Ovary (tissue), 7 donors: ENCODE measurements at regions not wholly inside any gene's neighbourhood (a gene's known extent, or its start where the extent isn't known, plus 50 kb on each side); places are given as distances from the start of the nearest gene placed in this dataset.

ENCODE experiments used
- DNase-seq, 5 donors: peaks; one replicate each; pipeline ENCODE4 v3.0.0-alpha.2; 2019 to 2020
- H3K27ac ChIP-seq, 2 donors: fragments of 200-600 bp; one replicate each; pipeline versions ENCODE4 v1.5.1 to v1.8.0; 2019 to 2022
- H3K27me3 ChIP-seq: fragments of 200-600 bp; one replicate; pipeline ENCODE4 v1.8.0; 2022
- H3K36me3 ChIP-seq: fragments of 200-600 bp; sonication (generic); one replicate; pipeline ENCODE4 v1.5.1; 2019
- H3K4me1 ChIP-seq: one replicate; pipeline ENCODE4 v1.8.1; 2013; ENCODE audit warnings: mild to moderate bottlenecking, moderate library complexity; ENCODE audit not compliant: insufficient read depth
- H3K4me3 ChIP-seq: fragments of 200-600 bp; sonication (generic); one replicate; pipeline ENCODE4 v1.5.1; 2017
- H3K9me3 ChIP-seq, 2 donors: fragments of 200-600 bp in 1 of 2; sonication (generic) in 1 of 2; one replicate each; pipeline versions ENCODE4 v1.5.1 to v1.8.1; 2013 to 2019; ENCODE audit warnings: mild to moderate bottlenecking in 1 of 2, moderate library complexity in 1 of 2
- EP300 ChIP-seq: sonication (generic); formaldehyde crosslinking; IDR thresholded peaks from one replicate; pipeline ENCODE4 v1.6.1; 2017; ENCODE audit warnings: antibody characterized with exemption
- POLR2A ChIP-seq: fragments of 450-650 bp; IDR thresholded peaks from one replicate; pipeline ENCODE4 v1.6.1; 2017; ENCODE audit warnings: antibody characterized with exemption, mild to moderate bottlenecking, moderate library complexity
- WGBS, 3 donors: extraction: QIAGEN DNeasy Blood & Tissue Kit in 1 of 3; methylation state at CpG; one replicate each; pipeline versions ENCODE4 v1.1.5 to v1.1.7; 2013 to 2017; 5-methylcytosine and 5-hydroxymethylcytosine counted together
- intact Hi-C, 4 donors: fragments of 100-400 bp; cut with DNase I; formaldehyde crosslinking; loops; one replicate each; pipeline versions ENCODE4 v1.11.0 to v1.15.1; 2022 to 2023
- TF ChIP-seq, protein P1 (sequence below), 3 donors: fragments of 450-650 bp in 2 of 3; fragments of 200-600 bp in 1 of 3; IDR thresholded peaks; one replicate each; pipeline versions ENCODE4 v1.5.1 to v1.8.0; 2016 to 2022; ENCODE audit warnings: antibody characterized with exemption in 3 of 3, mild to moderate bottlenecking in 1 of 3
- donor health status: DM: no; HTN: no; CAD: no; lungs with moderate emphysema.
- donor health status: DM: no; HTN: no; CAD: no.
- donor health status: Bipolar disorder and iron deficiency.
- donor health status: DM: no; HTN: no; CAD: no.
- donor health status: DM: yes; HTN: yes; CAD: no.

DNA sequence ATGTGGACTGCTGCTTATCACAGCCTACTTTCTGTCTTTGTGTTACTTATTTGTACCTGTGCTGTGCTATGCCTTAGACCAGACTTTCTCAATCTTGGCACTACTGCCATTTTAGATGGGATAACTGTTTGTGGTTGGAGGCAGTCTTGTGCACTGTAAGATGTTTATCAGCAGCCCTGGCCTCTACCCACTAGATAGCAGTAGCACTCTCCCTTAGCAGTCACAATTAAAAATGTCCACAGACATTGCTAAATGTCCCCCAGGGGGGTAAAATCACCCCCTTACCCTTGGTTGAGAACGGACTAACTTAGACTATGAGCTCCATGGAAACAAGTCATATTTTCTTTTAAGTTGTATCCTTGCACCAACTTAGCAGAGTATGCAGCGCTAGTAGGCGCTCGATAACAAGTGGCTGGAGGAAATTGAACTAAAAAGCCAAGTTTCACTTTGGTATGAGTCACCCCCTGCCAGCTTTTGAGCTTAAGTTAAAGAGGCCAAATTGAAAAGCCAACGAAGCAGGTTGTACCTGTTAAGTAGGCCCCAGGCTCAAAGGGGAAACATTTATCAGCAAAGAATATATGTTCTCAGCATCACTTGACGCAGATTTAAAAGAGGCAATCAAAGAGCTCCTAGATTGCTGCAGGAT, 304.8 kb upstream of the SORL1-AS1 start:
- DNase-seq = no peak
- no peak overlapping the region for H3K27ac ChIP-seq
- no peaks in the 10 kb centered on the region for H3K36me3 ChIP-seq
- peaks cover 6% of the 10 kb centered on the region for H3K4me1 ChIP-seq
- intact Hi-C loops = no loop called here
- WGBS, 3 donors = 76 to 79% (median 78%) methylated on average over 6 of the region's 6 CpGs
- no peak for TF ChIP-seq POLR2A
- TF ChIP-seq EP300 = no peak
- TF ChIP-seq, protein P1, sequence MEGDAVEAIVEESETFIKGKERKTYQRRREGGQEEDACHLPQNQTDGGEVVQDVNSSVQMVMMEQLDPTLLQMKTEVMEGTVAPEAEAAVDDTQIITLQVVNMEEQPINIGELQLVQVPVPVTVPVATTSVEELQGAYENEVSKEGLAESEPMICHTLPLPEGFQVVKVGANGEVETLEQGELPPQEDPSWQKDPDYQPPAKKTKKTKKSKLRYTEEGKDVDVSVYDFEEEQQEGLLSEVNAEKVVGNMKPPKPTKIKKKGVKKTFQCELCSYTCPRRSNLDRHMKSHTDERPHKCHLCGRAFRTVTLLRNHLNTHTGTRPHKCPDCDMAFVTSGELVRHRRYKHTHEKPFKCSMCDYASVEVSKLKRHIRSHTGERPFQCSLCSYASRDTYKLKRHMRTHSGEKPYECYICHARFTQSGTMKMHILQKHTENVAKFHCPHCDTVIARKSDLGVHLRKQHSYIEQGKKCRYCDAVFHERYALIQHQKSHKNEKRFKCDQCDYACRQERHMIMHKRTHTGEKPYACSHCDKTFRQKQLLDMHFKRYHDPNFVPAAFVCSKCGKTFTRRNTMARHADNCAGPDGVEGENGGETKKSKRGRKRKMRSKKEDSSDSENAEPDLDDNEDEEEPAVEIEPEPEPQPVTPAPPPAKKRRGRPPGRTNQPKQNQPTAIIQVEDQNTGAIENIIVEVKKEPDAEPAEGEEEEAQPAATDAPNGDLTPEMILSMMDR (IDR thresholded peaks at IDR 0.05) = no peak
- no peak overlapping the region for H3K4me3 ChIP-seq
- no peaks in the 10 kb centered on the region for H3K27me3 ChIP-seq
- no peaks in the 10 kb centered on the region for H3K9me3 ChIP-seq

DNA sequence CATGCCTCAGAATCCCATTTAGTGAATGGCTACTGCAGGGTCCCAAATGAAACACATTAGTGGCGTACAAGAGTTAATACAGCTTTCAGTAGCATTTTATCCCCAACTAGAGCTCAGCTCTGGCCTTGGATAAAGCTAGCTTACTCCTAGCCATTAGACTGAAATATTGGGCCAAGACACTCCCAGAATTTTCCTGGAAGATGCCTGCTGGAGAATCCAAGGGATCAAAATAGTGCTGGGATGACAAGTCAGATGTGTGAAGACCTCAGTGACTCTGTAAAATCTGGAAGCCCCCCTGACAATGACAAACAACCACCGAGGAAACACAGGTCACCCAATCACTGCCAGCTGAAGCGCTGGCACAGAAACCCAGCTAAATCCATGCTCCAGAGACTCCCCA, 303.1 kb upstream of the SORL1-AS1 start:
- intact Hi-C loops = no loop called here
- Histone ChIP-seq H3K27ac (peak overlapping the region in 1 of 2 donors; percentile 12), H3K36me3 (no peaks in the 10 kb centered on the region), H3K27me3 (no peaks in the 10 kb centered on the region), H3K9me3 (no peaks in the 10 kb centered on the region), H3K4me3 (no peak overlapping the region), H3K4me1 (peaks cover 6% of the 10 kb centered on the region)
- WGBS, 3 donors = 59 to 64% (median 61%) methylated on average over 3 of the region's 3 CpGs
- no peak for DNase-seq
- TF ChIP-seq, protein P1 (IDR thresholded peaks at IDR 0.05) = no peak
- TF ChIP-seq EP300 = no peak
- no peak for TF ChIP-seq POLR2A

DNA sequence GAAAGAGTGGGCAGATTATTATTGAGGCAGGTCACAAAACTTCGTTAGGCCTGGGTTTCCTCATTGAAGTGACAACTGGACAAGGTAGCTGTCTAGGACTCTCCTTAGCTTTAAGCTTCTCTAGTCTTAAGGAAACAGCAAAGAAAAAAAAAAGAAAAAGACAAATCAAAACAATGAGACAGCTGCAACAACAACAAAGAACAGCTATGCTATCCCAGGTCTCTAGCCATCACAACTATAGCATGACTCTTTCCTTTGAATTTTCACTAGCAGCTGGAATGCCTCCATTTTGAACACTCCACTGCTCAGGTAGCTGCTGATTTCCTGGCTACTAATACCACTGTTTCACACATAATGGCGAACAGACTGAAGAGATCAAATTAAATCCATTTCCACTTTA, 302.4 kb upstream of the SORL1-AS1 start:
- peaks cover 6% of the 10 kb centered on the region for H3K4me1 ChIP-seq
- no peak for DNase-seq
- no peaks in the 10 kb centered on the region for H3K27me3 ChIP-seq
- intact Hi-C loops = no loop called here
- no peaks in the 10 kb centered on the region for H3K9me3 ChIP-seq
- H3K36me3 ChIP-seq = no peaks in the 10 kb centered on the region
- TF ChIP-seq EP300 (no peak), POLR2A (no peak)
- TF ChIP-seq, protein P1 (IDR thresholded peaks at IDR 0.05) = no peak
- 62 to 70% (median 67%) methylated on average over 2 of the region's 2 CpGs for WGBS, 3 donors
- H3K27ac ChIP-seq = peak overlapping the region in 1 of 2 donors; percentile 12
- no peak overlapping the region for H3K4me3 ChIP-seq

DNA sequence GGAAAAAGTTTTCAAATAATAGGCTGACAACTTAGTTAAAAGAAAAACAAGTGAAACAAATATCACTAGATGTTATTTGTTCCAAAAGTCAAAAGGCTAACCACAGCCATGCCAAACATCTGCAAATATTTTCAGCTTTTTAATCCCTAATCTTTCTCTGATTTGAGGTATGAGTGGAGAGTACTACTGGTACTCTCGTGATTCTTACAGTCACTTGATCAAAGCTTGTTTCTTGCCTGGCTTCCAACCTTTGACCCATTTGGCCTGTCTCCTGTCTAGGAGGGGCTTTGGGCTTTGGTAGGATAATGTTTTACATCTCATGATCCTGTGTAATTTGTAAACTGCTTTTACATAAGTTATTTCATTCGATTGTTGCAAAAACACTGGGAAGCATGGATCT, 301.8 kb upstream of the SORL1-AS1 start:
- Histone ChIP-seq H3K36me3 (no peaks in the 10 kb centered on the region), H3K27me3 (no peaks in the 10 kb centered on the region), H3K4me3 (no peak overlapping the region), H3K9me3 (no peaks in the 10 kb centered on the region), H3K27ac (peak overlapping the region in 1 of 2 donors; percentile 46), H3K4me1 (peaks cover 6% of the 10 kb centered on the region)
- TF ChIP-seq, protein P1 (IDR thresholded peaks at IDR 0.05) = no peak
- TF ChIP-seq EP300 = no peak
- no peak for TF ChIP-seq POLR2A
- DNase-seq = peak; percentile 46 to 84 (median 69)
- intact Hi-C loops = no loop called here
- 5 to 10% (median 9%) methylated on average over 2 of the region's 2 CpGs for WGBS, 3 donors
